Esophagus squamous epithelium (tissue), 4 donors: ENCODE measurements at regions not wholly inside any gene's neighbourhood (a gene's known extent, or its start where the extent isn't known, plus 50 kb on each side); places are given as distances from the start of the nearest gene placed in this dataset.

Experiments
- POLR2A ChIP-seq, 4 donors: fragments of 450-650 bp; IDR thresholded peaks; one replicate each; pipeline ENCODE4 v1.6.1; 2017; ENCODE audit warnings: antibody characterized with exemption in 4 of 4, mild to moderate bottlenecking in 4 of 4, moderate library complexity in 3 of 4
- TF ChIP-seq, protein P1 (sequence below), 6 experiments: fragments of 450-650 bp in 4 of 6; fragments of 200-600 bp in 2 of 6; sonication (generic) in 2 of 6; IDR thresholded peaks; one replicate each; pipeline ENCODE4 v1.5.1; 2016 to 2019; ENCODE audit warnings: antibody characterized with exemption in 6 of 6, mild to moderate bottlenecking in 4 of 6, moderate library complexity in 4 of 6

DNA sequence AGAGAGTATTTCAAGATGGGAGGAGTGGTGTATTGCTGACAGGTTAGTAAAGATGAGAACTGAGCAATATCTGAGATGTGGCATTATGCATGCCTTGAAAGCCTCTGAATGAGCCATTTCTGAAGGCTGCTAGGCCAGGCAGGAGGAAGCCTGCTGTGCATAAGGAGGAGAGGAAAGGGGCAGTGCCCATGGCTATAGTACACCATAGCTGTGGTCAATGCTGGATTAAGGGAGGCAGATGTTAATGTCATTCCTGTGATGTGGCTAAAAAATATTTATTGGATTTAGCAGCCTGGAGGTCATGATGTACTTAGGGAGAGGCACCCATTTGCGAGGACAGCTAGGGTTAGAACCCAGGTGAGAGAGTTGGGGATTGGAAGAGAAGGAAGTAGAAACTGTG, 130.0 kb upstream of the LNX1 start:
- TF ChIP-seq, protein P1, sequence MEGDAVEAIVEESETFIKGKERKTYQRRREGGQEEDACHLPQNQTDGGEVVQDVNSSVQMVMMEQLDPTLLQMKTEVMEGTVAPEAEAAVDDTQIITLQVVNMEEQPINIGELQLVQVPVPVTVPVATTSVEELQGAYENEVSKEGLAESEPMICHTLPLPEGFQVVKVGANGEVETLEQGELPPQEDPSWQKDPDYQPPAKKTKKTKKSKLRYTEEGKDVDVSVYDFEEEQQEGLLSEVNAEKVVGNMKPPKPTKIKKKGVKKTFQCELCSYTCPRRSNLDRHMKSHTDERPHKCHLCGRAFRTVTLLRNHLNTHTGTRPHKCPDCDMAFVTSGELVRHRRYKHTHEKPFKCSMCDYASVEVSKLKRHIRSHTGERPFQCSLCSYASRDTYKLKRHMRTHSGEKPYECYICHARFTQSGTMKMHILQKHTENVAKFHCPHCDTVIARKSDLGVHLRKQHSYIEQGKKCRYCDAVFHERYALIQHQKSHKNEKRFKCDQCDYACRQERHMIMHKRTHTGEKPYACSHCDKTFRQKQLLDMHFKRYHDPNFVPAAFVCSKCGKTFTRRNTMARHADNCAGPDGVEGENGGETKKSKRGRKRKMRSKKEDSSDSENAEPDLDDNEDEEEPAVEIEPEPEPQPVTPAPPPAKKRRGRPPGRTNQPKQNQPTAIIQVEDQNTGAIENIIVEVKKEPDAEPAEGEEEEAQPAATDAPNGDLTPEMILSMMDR (IDR thresholded peaks at IDR 0.05), result no peak
- no peak for TF ChIP-seq POLR2A (IDR thresholded peaks at IDR 0.05)
